NCI-H748 (cell line): ENCODE measurements at regions not wholly inside any gene's neighbourhood (a gene's known extent, or its start where the extent isn't known, plus 50 kb on each side); places are given as distances from the start of the nearest gene placed in this dataset.
"Not testable (repeated sequence)": the region's sequence is repeated elsewhere in the genome, so short reads cannot be mapped to it uniquely, and the experiment has no call there.

Experiments used
- DNase-seq: peaks from one replicate; lab custom pipeline; 2025; ENCODE audit not compliant: unreplicated experiment; lab: John Stamatoyannopoulos, UW

- no peak for DNase-seq
Measured at GRCh38 chrX:34279866-34280560, 147.9 kb upstream of the FAM47A start.

- peak; percentile 81 for DNase-seq
Measured at GRCh38 chrX:34275699-34276098, 143.6 kb upstream of the FAM47A start.

- no peak for DNase-seq
Measured at GRCh38 chrX:34270434-34270833, 138.3 kb upstream of the FAM47A start.

GRCh38 chrX:34238896-34239295 lies 106.8 kb upstream of the FAM47A start:
- DNase-seq: no peak

- DNase-seq: not testable (repeated sequence)
Measured at GRCh38 chrX:34230156-34230555, 98.0 kb upstream of the FAM47A start.

GRCh38 chrX:34227804-34228203 lies 95.7 kb upstream of the FAM47A start:
- DNase-seq: no peak

GRCh38 chrX:34223574-34223973 lies 91.5 kb upstream of the FAM47A start:
- no peak for DNase-seq

GRCh38 chrX:34218063-34218462 lies 85.9 kb upstream of the FAM47A start:
- DNase-seq: no peak

GRCh38 chrX:34197946-34198345 lies 65.8 kb upstream of the FAM47A start:
- no peak for DNase-seq
